H9 (cell line): ENCODE measurements at regions not wholly inside any gene's neighbourhood (a gene's known extent, or its start where the extent isn't known, plus 50 kb on each side); places are given as distances from the start of the nearest gene placed in this dataset.

Experiments used
- DNase-seq: peaks from one replicate; pipeline ENCODE4 v3.0.0-alpha.2; 2017
- H2AFZ ChIP-seq: one replicate; pipeline ENCODE4 v1.6.1; 2013; ENCODE audit warnings: mild to moderate bottlenecking, low read length, control low read depth, moderate library complexity
- H2AK5ac ChIP-seq: 2 replicates; pipeline ENCODE4 v1.6.1; 2013; ENCODE audit warnings: low read length, control low read depth, mixed read lengths; ENCODE audit not compliant: insufficient read length
- H2BK120ac ChIP-seq: one replicate; pipeline ENCODE4 v1.6.1; 2013; ENCODE audit warnings: low read depth, mild to moderate bottlenecking, low read length, control low read depth, inconsistent platforms; ENCODE audit not compliant: poor library complexity, severe bottlenecking
- H2BK12ac ChIP-seq: 2 replicates; pipeline ENCODE4 v1.6.1; 2013; ENCODE audit warnings: low read length, control low read depth, mixed read lengths, low read depth; ENCODE audit not compliant: insufficient read length
- H2BK15ac ChIP-seq: 2 replicates; pipeline ENCODE4 v1.6.1; 2013; ENCODE audit warnings: low read depth, low read length, control low read depth
- H2BK20ac ChIP-seq: one replicate; pipeline ENCODE4 v1.6.1; 2013; ENCODE audit warnings: low read depth, mild to moderate bottlenecking, low read length, control low read depth, inconsistent platforms; ENCODE audit not compliant: poor library complexity, severe bottlenecking
- H2BK5ac ChIP-seq: 2 replicates; pipeline ENCODE4 v1.6.1; 2013; ENCODE audit warnings: low read length, control low read depth, mixed read lengths; ENCODE audit not compliant: insufficient read length
- H3K14ac ChIP-seq: 2 replicates; pipeline ENCODE4 v1.6.1; 2013; ENCODE audit warnings: low read length, control low read depth; ENCODE audit not compliant: insufficient read depth
- H3K18ac ChIP-seq: 2 replicates; pipeline ENCODE4 v1.6.1; 2013; ENCODE audit warnings: low read depth, mild to moderate bottlenecking, mixed read lengths, low read length, control low read depth; ENCODE audit not compliant: insufficient read length
- H3K23ac ChIP-seq: 2 replicates; pipeline ENCODE4 v1.6.1; 2013; ENCODE audit warnings: low read length, control low read depth, mixed read lengths, low read depth; ENCODE audit not compliant: insufficient read length
- H3K23me2 ChIP-seq: 2 replicates; pipeline ENCODE4 v1.6.1; 2013; ENCODE audit warnings: low read depth, mild to moderate bottlenecking, mixed read lengths, low read length, control low read depth; ENCODE audit not compliant: insufficient read length, poor library complexity, severe bottlenecking
- H3K27ac ChIP-seq: 2 replicates; pipeline ENCODE4 v1.5.1; 2013; ENCODE audit warnings: low read length, control low read depth, mixed read lengths, low read depth; ENCODE audit not compliant: insufficient read length
- H3K27me3 ChIP-seq: 2 replicates; pipeline ENCODE4 v1.6.1; 2013; ENCODE audit warnings: low read length, control low read depth, inconsistent platforms; ENCODE audit not compliant: insufficient read depth
- H3K4ac ChIP-seq: 2 replicates; pipeline ENCODE4 v1.6.1; 2013; ENCODE audit warnings: low read depth, mild to moderate bottlenecking, control low read depth, inconsistent platforms, low read length, moderate library complexity
- H3K4me1 ChIP-seq: 2 replicates; pipeline ENCODE4 v1.6.1; 2013; ENCODE audit warnings: low read length, control low read depth, inconsistent platforms; ENCODE audit not compliant: insufficient read depth
- H3K4me2 ChIP-seq: 2 replicates; pipeline ENCODE4 v1.6.1; 2013; ENCODE audit warnings: low read length, control low read depth, mixed read lengths; ENCODE audit not compliant: insufficient read length, insufficient read depth
- H3K56ac ChIP-seq: 2 replicates; pipeline ENCODE4 v1.6.1; 2013; ENCODE audit warnings: low read depth, mild to moderate bottlenecking, mixed read lengths, low read length, control low read depth; ENCODE audit not compliant: insufficient read length
- H3K79me1 ChIP-seq: 2 replicates; pipeline ENCODE4 v1.6.1; 2013; ENCODE audit warnings: low read depth, mild to moderate bottlenecking, moderate library complexity, low read length, control low read depth, inconsistent platforms; ENCODE audit not compliant: insufficient read depth, poor library complexity, severe bottlenecking
- H3K79me2 ChIP-seq: 2 replicates; pipeline ENCODE4 v1.6.1; 2013; ENCODE audit warnings: low read length, control low read depth, inconsistent platforms; ENCODE audit not compliant: insufficient read depth
- H3K9ac ChIP-seq: 2 replicates; pipeline ENCODE4 v1.6.1; 2013; ENCODE audit warnings: low read length, control low read depth, mixed read lengths; ENCODE audit not compliant: insufficient read length; ENCODE audit errors: extremely low read depth
- H3K9me3 ChIP-seq: one replicate; pipeline ENCODE4 v1.6.1; 2013; ENCODE audit warnings: low read depth, low read length, inconsistent platforms; ENCODE audit not compliant: control insufficient read depth
- H3T11ph ChIP-seq: one replicate; pipeline ENCODE4 v1.6.1; 2013; ENCODE audit warnings: mild to moderate bottlenecking, low read length, control low read depth, inconsistent platforms
- H4K20me1 ChIP-seq: one replicate; pipeline ENCODE4 v1.6.1; 2013; ENCODE audit not compliant: control insufficient read depth, insufficient read length, insufficient read depth
- H4K5ac ChIP-seq: 2 replicates; pipeline ENCODE4 v1.6.1; 2013; ENCODE audit warnings: low read depth, mild to moderate bottlenecking, mixed read lengths, low read length, control low read depth; ENCODE audit not compliant: insufficient read length
- H4K8ac ChIP-seq: replicated peaks from 2 replicates; pipeline ENCODE4 v1.6.1; 2013; ENCODE audit warnings: low read length, control low read depth, mixed read lengths, low read depth; ENCODE audit not compliant: insufficient read length
- H4K91ac ChIP-seq: 2 replicates; pipeline ENCODE4 v1.6.1; 2013; ENCODE audit warnings: low read depth, mild to moderate bottlenecking, moderate library complexity, mixed read lengths, low read length, control low read depth; ENCODE audit not compliant: insufficient read length
- H3K27ac Mint-ChIP-seq, 3 experiments: 2 replicates in 2 of 3; 3 replicates in 1 of 3; pipeline ENCODE4 v1.8.0; 2020 to 2021; ENCODE audit warnings: mixed read lengths in 3 of 3, mild to moderate bottlenecking in 1 of 3, moderate library complexity in 1 of 3
- H3K27me3 Mint-ChIP-seq: 2 replicates; pipeline ENCODE4 v1.8.0; 2021; ENCODE audit warnings: low read depth, mild to moderate bottlenecking, moderate library complexity, mixed read lengths
- H3K36me3 Mint-ChIP-seq, 3 experiments: 2 replicates in 2 of 3; 3 replicates in 1 of 3; pipeline ENCODE4 v1.8.0; 2020 to 2021; ENCODE audit warnings: low read depth in 3 of 3, mixed read lengths in 3 of 3; ENCODE audit not compliant: insufficient read depth in 1 of 3
- H3K4me1 Mint-ChIP-seq, 2 experiments: 2 replicates each; pipeline ENCODE4 v1.8.0; 2020; ENCODE audit warnings: mixed read lengths in 2 of 2
- H3K4me3 Mint-ChIP-seq, 2 experiments: 2 replicates in 1 of 2; 3 replicates in 1 of 2; pipeline ENCODE4 v1.8.0; 2020 to 2021; ENCODE audit warnings: mild to moderate bottlenecking in 2 of 2, mixed read lengths in 2 of 2, moderate library complexity in 1 of 2
- H3K9me3 Mint-ChIP-seq, 2 experiments: 2 replicates in 1 of 2; 3 replicates in 1 of 2; pipeline ENCODE4 v1.8.0; 2020; ENCODE audit warnings: mild to moderate bottlenecking in 2 of 2, mixed read lengths in 2 of 2, moderate library complexity in 1 of 2
- CTCF ChIP-seq: fragments of 200-600 bp; sonication (generic); conservative IDR thresholded peaks from 3 replicates; pipeline ENCODE4 v1.8.0; 2021; ENCODE audit warnings: antibody characterized with exemption, mild to moderate bottlenecking
- WGBS: extraction: QIAGEN DNeasy Blood & Tissue Kit; methylation state at CpG from one replicate; pipeline ENCODE4 v1.1.7; 2013; ENCODE audit warnings: missing lambda C conversion rate, low lambda C conversion rate, mixed read lengths; ENCODE audit not compliant: insufficient read length; ENCODE audit errors: extremely low coverage; 5-methylcytosine and 5-hydroxymethylcytosine counted together

GRCh38 chr14:97264516-97265230, 467.5 kb downstream of the VRK1 start:
- Histone ChIP-seq H4K20me1 (no peaks in the 10 kb centered on the region), H3K18ac (no peak overlapping the region), H3K9ac (no peak overlapping the region), H4K5ac (no peak overlapping the region), H2BK120ac (no peak overlapping the region), H3K27ac (no peak overlapping the region), H3K79me2 (no peaks in the 10 kb centered on the region), H3K14ac (no peak overlapping the region), H2BK15ac (no peak overlapping the region), H3K79me1 (no peaks in the 10 kb centered on the region), H3K23me2 (no peaks in the 10 kb centered on the region), H3K56ac (no peak overlapping the region), H4K91ac (no peak overlapping the region), H3K4me2 (no peak overlapping the region), H3K4ac (no peak overlapping the region), H3T11ph (no peak overlapping the region), H2AK5ac (no peak overlapping the region), H2AFZ (no peak overlapping the region), H3K23ac (no peak overlapping the region), H2BK5ac (no peak overlapping the region), H3K9me3 (no peaks in the 10 kb centered on the region), H3K4me1 (no peaks in the 10 kb centered on the region; the same call in 1 of the 2 replicates), H2BK12ac (no peak overlapping the region), H4K8ac (no peak overlapping the region), H3K27me3 (no peaks in the 10 kb centered on the region), H2BK20ac (no peak overlapping the region)
- Mint-ChIP-seq H3K4me1 (peaks cover 13 to 21% of the 10 kb centered on the region in 2 experiments), H3K27me3 (no peaks in the 10 kb centered on the region), H3K27ac (no peak overlapping the region), H3K9me3 (peaks cover 3 to 4% of the 10 kb centered on the region in 2 experiments; a peak in 2 of 5 replicates), H3K4me3 (no peak overlapping the region), H3K36me3 (0 out of 7 replicates have a peak, but pooled peaks cover 0 to 3% (median 0%) of the 10 kb centered on the region in 3 experiments)
- TF ChIP-seq CTCF, result no peak
- no CpG with 5 or more reads among the region's 8 CpGs for WGBS
- no peak for DNase-seq
